ENCODE measurements at regions not wholly inside any gene's neighbourhood (a gene's known extent, or its start where the extent isn't known, plus 50 kb on each side); places are given as distances from the start of the nearest gene placed in this dataset.

GRCh38 chr6:153537422-153537821 is 406.3 kb upstream of the RGS17 start:
- TF ChIP-seq, protein P1, sequence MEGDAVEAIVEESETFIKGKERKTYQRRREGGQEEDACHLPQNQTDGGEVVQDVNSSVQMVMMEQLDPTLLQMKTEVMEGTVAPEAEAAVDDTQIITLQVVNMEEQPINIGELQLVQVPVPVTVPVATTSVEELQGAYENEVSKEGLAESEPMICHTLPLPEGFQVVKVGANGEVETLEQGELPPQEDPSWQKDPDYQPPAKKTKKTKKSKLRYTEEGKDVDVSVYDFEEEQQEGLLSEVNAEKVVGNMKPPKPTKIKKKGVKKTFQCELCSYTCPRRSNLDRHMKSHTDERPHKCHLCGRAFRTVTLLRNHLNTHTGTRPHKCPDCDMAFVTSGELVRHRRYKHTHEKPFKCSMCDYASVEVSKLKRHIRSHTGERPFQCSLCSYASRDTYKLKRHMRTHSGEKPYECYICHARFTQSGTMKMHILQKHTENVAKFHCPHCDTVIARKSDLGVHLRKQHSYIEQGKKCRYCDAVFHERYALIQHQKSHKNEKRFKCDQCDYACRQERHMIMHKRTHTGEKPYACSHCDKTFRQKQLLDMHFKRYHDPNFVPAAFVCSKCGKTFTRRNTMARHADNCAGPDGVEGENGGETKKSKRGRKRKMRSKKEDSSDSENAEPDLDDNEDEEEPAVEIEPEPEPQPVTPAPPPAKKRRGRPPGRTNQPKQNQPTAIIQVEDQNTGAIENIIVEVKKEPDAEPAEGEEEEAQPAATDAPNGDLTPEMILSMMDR (IDR thresholded peaks at IDR 0.05; ENCODE audit: low read depth, low read length), result no peak
- no peak overlapping the region for H3K4me3 ChIP-seq (ENCODE audit: low read depth, low read length)
- no peak for DNase-seq (ENCODE audit: low read depth, low spot score)
- in situ Hi-C loops (cut with HindIII; ENCODE audit: low sequenced_read_pairs), result no loop called here

- in situ Hi-C loops (cut with HindIII; ENCODE audit: low sequenced_read_pairs), result no loop called here
- no peak overlapping the region for H3K4me3 ChIP-seq (ENCODE audit: low read depth, low read length)
- TF ChIP-seq, protein P1 (IDR thresholded peaks at IDR 0.05; ENCODE audit: low read depth, low read length), result no peak
- no peak for DNase-seq (ENCODE audit: low read depth, low spot score)
These were observed 395.4 kb upstream of the RGS17 start for GRCh38 chr6:153526479-153526878.

DNA sequence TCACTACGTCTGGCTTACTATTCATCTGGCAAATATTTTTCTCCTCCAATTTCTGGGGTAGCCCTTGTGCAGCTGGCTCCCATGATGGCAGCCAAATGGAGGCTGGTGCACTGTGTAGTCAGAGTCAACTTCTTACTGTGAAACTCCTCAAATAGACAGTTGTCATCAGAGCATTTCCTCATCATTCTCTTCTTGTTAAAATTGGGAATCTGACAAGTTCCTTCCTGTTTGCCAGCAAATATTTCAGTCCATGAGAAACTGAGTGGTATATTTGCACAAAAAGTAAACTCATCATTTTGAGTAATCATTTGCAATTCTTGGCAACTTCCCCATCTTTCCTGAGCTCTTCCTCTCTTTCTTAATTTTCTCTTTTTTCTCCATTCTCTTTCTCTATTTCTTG is 394.9 kb upstream of the RGS17 start:
- no peak overlapping the region for H3K4me3 ChIP-seq (ENCODE audit: low read depth, low read length)
- no peak for DNase-seq (ENCODE audit: low read depth, low spot score)
- in situ Hi-C loops (cut with HindIII; ENCODE audit: low sequenced_read_pairs), result no loop called here
- TF ChIP-seq, protein P1 (IDR thresholded peaks at IDR 0.05; ENCODE audit: low read depth, low read length), result no peak

- DNase-seq (ENCODE audit: low read depth, low spot score), result no peak
- no peak overlapping the region for H3K4me3 ChIP-seq (ENCODE audit: low read depth, low read length)
- TF ChIP-seq, protein P1 (IDR thresholded peaks at IDR 0.05; ENCODE audit: low read depth, low read length), result no peak
- in situ Hi-C loops (cut with HindIII; ENCODE audit: low sequenced_read_pairs), result no loop called here
These were observed 392.3 kb upstream of the RGS17 start for GRCh38 chr6:153523390-153523789.

DNA sequence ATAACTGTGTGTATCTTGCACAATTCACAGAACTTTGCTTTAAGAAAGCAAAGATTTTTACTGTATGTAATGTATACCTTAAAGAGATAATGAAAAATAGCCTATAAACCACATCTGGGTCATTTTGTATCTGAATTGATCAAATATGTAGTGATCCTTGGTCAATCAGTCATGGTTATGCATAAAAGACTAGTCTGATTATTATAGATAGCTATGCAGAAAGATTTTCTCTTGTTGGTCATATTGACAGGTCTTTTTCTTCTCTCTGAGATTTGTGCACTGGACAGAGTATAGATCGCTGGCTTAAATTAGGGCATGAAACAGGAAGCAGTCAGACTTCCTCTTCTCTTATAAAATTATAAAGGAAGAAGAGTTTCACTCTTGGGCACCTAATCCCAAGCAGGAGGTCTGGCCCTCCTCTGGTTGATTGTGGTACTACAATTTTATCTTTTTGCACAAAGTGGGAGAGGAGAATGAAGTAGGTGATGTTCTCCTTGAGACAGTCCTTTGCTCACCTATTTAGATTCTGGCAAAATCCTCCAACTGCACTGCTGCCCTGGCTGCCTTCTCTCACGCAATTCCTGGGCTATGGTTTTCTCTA is 380.9 kb upstream of the RGS17 start:
- peak; percentile 51 for DNase-seq (ENCODE audit: low read depth, low spot score)
- in situ Hi-C loops (cut with HindIII; ENCODE audit: low sequenced_read_pairs), result no loop called here

DNA sequence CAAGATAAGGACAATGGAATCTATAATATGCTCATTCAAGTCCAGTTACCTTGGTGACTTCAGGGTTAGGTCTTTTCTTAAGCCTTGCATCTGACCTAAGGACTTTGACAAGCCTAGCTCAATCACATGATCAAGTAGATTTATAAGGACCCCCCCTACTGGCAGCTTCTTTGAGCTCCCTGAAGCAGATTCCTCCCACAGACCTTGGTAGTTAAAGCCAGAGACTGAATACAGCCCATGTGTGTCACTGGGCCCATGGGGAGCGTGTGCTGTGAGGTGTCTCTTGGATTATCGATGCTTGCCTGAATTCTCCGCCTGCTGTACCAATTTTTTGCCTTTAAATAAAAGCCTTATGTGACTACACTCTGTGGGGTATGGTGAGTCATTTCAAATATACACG is 372.7 kb upstream of the RGS17 start:
- in situ Hi-C loops (cut with HindIII; ENCODE audit: low sequenced_read_pairs), result no loop called here
- DNase-seq (ENCODE audit: low read depth, low spot score), result no peak
- no peak overlapping the region for H3K4me3 ChIP-seq (ENCODE audit: low read depth, low read length)
- TF ChIP-seq, protein P1 (IDR thresholded peaks at IDR 0.05; ENCODE audit: low read depth, low read length), result peak; percentile 11

More for the DNA sequence above, 380.9 kb upstream of the RGS17 start:
- H3K4me3 ChIP-seq (ENCODE audit: low read depth, low read length), result no peak overlapping the region
- TF ChIP-seq, protein P1 (IDR thresholded peaks at IDR 0.05; ENCODE audit: low read depth, low read length), result peak; percentile 61

Data from astrocyte of the spinal cord (primary cell).